HPDE6-E6E7 (cell line): ENCODE measurements at regions not wholly inside any gene's neighbourhood (a gene's known extent, or its start where the extent isn't known, plus 50 kb on each side); places are given as distances from the start of the nearest gene placed in this dataset.
A peak's percentile ranks its signal among the peaks of the same experiment; 100 is the strongest.
"Not testable (repeated sequence)": the region's sequence is repeated elsewhere in the genome, so short reads cannot be mapped to it uniquely, and the experiment has no call there.

ENCODE experiments used
- DNase-seq: peaks from one replicate; pipeline ENCODE4 v3.0.0; 2011; ENCODE audit warnings: missing footprints; ENCODE audit errors: extremely low spot score

GRCh38 chr14:61167642-61168041 lies 113.5 kb downstream of the TMEM30B start:
- DNase-seq, result no peak

- no peak for DNase-seq
These were observed 120.3 kb downstream of the TMEM30B start for GRCh38 chr14:61160798-61161197.

DNA sequence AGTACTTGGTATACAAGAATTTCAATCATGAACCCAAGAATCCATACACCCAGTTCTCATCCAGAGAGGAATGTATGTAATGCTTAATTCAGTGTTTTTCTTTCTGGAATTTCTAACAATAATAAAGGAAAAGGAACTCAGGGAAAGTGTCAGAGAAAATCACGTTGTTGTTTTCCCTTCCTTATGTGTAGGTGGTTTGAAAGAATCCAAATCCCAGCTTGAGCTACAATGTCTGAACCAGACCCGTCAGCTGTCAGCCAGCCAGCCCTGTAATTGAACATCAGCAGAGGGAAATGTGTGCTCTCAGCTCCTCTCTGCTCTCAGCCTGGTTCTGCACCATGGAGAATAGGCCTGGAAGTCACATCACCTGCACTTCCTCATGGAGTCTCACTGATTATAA lies 126.5 kb downstream of the TMEM30B start:
- DNase-seq, result no peak

GRCh38 chr14:61153914-61154545 lies 127.1 kb downstream of the TMEM30B start:
- no peak for DNase-seq

DNA sequence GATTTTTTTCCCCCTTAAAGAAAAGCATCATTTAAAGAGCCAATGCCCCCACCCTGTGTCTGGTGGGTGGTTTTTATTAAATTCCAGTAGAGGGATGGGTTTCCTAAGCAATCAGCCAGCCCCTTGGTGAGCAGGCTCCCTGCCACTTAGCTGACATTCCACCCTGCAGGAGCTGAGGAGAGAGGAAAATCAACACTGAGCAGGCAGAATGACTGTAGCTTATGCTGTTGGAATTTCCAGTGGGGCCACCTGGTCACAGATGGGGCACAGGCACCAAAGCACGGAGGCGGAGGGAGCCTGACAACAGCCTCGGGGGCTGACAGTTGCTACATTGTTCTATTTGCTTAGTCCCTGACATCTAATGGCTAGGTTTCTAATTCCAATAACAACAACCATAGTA lies 127.7 kb downstream of the TMEM30B start:
- no peak for DNase-seq

- DNase-seq, result no peak
These were observed 128.2 kb downstream of the TMEM30B start for GRCh38 chr14:61152851-61153364.

DNA sequence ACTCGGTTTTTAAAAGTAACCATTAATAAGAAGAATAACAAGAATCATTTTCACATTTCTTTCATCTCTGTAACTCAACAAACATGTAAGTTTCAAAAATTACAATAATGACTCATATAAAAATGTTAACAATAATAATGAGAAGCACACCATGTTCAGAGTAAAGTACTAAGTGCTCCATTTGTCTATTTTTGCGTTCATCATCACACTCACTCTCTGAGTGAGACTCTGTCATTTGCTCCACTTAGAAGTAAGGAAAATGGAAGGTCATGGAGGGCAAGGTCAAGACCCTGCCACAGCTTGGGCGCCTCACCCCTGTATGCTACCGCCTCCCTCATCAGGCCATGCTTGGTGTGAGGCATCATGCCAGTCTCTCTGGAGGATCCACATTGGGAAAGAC lies 129.9 kb downstream of the TMEM30B start:
- DNase-seq, result no peak

- DNase-seq, result no peak
These were observed 130.3 kb downstream of the TMEM30B start for GRCh38 chr14:61150851-61151250.

GRCh38 chr14:61149896-61150295 lies 131.2 kb downstream of the TMEM30B start:
- DNase-seq, result no peak

DNA sequence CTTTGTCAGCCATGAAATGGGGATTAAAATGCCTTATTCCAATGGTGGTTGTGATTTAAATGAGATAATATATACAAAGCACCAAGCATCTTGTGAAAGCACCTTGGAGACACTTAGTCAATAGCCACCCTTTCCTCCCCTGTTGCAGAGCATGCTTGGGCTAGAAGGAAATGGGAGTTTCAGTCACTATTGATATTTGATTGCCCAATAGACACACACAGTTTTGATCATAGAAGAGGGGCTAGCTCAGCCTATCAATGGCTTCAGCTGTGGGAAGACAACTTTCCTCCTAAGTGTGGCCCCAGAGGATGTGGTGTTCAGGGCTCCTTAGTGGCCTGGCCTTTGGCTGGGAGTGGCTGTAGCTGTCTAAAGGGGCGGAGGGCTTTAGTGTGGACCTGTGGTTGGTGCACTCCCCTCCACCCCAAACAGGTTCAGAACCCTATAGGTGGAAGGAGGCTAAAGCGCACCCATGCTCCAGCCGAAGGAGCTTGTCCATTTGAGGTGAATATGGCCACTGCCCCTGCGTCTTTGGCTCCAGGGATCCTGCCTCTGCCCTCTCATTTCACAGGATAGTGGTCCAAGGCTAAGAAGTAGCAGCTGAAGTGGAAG lies 132.3 kb downstream of the TMEM30B start:
- no peak for DNase-seq

DNA sequence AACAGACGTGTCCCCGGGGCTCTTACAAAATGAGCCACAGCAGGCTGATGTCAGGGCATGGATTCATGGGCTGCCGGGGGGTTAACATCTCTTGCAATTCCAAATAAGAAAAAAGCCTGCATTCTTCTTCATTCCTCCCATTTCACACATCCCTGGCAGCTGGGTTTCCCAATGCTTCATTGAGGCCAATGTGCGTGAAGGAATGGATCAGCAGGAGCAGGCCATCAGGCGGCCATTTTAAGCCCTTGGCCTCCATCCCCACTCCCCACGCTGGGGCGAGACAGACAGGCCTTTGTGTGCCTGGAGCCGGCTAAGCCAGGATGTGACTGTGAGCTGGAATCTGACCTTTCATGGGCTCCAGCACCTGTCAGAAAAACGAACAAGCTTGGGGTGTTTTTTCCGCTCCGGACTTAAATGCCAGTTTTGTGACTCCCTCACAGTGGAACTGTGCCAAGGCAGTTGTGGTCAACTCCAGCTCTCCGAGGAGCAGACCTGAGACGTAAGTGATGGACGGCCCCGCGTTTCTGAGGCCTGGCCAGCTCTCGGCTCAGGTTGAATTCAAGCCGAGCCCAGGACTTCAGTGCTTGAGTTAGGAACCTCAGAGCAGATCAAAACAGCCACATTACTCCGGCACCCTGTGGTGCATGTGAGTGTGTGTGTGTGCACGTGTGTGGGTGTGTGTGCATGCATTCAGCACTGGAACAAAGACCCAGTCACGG lies 133.1 kb downstream of the TMEM30B start:
- DNase-seq, result no peak

GRCh38 chr14:61147381-61147821 lies 133.7 kb downstream of the TMEM30B start:
- no peak for DNase-seq

DNA sequence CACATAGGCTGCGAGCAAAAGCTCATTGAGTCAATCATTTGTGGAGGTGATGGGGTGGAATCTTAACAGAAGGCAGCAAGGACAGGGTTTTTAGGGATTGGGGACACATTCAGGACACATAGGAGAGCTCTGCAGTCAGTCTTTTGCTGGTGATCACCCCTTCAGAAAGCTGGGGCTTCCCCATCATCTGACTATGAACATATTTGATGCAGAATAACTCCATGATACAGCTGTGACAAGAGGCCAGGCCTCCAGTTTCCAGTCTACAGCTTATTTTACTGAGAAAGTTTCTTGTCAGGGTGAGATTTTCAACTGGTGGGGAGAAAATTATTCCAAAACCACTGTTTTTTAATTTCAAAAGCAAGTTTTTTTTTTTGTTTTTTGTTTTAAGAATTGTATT lies 134.2 kb downstream of the TMEM30B start:
- no peak for DNase-seq

DNA sequence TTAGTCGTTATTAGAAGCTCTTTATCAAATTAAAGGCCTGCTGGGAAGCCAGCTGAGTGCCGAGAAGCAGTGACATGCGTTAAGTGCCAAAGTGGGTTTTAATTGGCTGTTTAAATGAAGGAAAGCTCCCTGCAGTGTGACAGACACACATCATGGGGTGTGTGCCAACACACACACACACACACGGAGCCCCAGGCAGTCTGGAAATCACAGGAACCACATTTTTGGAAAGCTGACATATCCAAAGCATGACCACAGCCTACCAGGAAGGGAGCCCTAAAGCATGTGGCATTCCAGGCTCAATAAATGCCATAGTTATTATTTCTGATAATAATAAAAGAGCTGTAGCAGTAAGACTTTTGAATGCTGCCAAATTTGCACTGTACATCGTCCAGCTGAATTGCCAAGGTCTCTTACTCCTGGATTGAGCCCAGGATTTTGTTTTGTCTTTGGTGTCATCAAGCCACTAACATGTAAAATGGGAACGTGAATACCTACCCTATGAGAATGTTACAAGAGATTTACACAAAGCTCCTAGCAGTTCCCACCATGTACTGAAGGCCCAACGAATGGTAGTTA lies 135.1 kb downstream of the TMEM30B start:
- no peak for DNase-seq

- peak; percentile 43 for DNase-seq
These were observed 135.9 kb downstream of the TMEM30B start for GRCh38 chr14:61145034-61145902.

DNA sequence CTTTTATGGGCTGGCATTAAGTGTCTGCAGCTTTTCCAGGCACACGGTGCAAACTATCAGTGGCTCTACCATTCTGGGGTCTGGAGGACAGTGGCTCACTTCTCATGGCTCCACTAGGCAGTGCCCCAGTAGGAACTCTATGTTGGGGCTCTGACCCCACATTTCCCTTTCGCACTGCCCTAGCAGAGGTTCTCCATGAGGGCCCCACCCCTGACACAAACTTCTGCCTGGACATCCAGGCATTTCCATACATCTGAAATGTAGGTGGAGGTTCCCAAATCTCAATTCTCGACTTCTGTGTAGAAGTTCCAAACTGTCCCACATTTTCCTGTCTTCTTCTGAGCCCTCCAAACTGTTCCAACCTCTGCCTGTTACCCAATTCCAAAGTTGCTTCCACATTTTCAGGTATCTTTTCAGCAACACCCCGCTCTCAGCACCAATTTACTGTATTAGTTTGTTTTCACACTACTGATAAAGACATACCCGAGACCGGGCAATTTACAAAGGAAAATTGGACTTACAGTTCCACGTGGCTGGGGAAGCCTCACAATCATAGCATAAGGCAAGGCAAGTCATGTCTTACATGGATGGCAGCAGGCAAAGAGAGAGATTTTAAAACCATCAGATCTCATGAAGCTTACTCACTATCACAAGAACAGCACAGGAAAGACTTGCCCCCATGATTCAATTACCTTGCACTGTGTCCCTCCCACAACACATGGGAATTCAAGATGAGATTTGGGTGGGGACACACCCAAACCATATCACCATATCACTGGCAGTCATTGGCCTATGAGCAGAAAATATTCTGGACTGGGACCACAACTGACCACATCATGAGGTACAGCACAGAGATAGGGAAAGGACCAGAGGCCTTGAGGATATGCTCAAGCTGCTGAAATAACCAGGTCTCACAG lies 136.8 kb downstream of the TMEM30B start:
- not testable (repeated sequence) for DNase-seq

DNA sequence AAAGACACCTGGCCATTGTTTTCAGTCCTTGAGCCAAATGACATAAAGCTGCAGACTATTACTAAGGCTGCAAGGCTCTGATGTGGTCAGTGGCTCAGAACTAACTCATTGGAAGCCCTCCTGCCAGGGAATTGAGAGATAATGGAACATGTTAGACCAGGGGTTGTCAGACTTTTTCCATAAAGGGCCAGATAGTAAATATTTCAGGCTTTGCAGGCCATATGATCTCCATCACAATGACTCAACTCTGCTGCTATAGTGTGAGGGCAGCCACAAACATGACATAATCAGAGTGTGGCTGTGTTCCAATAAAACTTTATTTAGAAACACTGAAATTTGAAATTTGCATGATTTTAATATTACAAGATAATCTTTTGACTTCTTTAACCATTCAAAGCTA lies 140.3 kb downstream of the TMEM30B start:
- no peak for DNase-seq

DNA sequence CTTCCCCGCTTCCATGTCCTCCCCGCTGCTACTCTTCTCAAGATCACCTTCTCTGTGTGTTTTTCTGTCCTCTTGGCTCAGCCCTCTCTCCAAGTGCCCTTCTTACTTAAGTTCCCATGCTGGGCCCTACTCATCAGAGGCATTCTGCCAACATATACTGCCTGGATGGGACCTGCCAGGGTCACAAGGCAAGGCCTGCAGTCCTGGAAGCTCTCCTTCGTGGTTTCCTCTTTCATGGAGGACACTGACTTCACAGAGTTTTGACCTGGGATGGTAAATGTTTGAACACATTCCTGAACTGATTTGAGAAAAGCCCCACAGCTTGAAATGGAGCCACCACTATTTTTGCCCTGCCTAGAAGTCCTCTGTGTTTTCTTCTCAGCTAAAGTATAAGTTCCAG lies 140.9 kb downstream of the TMEM30B start:
- no peak for DNase-seq

- no peak for DNase-seq
These were observed 142.0 kb downstream of the TMEM30B start for GRCh38 chr14:61139006-61139599.

GRCh38 chr14:61132894-61133293 lies 148.2 kb downstream of the TMEM30B start:
- no peak for DNase-seq
